Tibial nerve (tissue), 4 donors: ENCODE measurements at regions not wholly inside any gene's neighbourhood (a gene's known extent, or its start where the extent isn't known, plus 50 kb on each side); places are given as distances from the start of the nearest gene placed in this dataset.

Source experiments
- DNase-seq, 2 donors: peaks; one replicate each; pipeline ENCODE4 v3.0.0-alpha.2; 2019; ENCODE audit warnings: low spot score in 2 of 2
- H3K27ac ChIP-seq, 4 donors: fragments of 200-600 bp; sonication (generic) in 3 of 4; one replicate each; pipeline ENCODE4 v1.5.1; 2017 to 2019; ENCODE audit warnings: mild to moderate bottlenecking in 1 of 4
- H3K27me3 ChIP-seq, 2 donors: fragments of 200-600 bp; sonication (generic) in 1 of 2; one replicate each; pipeline versions ENCODE4 v1.5.1 to v1.6.0; 2017 to 2019
- H3K36me3 ChIP-seq, 3 donors: fragments of 200-600 bp; sonication (generic); one replicate each; pipeline ENCODE4 v1.5.1; 2018 to 2019
- H3K4me1 ChIP-seq, 4 donors: fragments of 200-600 bp; sonication (generic) in 3 of 4; one replicate each; pipeline ENCODE4 v1.5.1; 2017 to 2019
- H3K4me3 ChIP-seq, 4 donors: fragments of 200-600 bp; sonication (generic) in 3 of 4; one replicate each; pipeline ENCODE4 v1.5.1; 2017 to 2019; ENCODE audit warnings: mild to moderate bottlenecking in 1 of 4, moderate library complexity in 1 of 4
- H3K9me3 ChIP-seq, 4 donors: fragments of 200-600 bp; sonication (generic) in 3 of 4; one replicate each; pipeline ENCODE4 v1.5.1; 2017 to 2019
- CTCF ChIP-seq, 5 experiments: fragments of 200-600 bp in 3 of 5; fragments of 450-650 bp in 2 of 5; sonication (generic) in 3 of 5; IDR thresholded peaks; one replicate each; pipeline ENCODE4 v1.5.1; 2016 to 2019; ENCODE audit warnings: antibody characterized with exemption in 5 of 5, mild to moderate bottlenecking in 3 of 5, moderate library complexity in 2 of 5
- EP300 ChIP-seq, 2 donors: sonication (generic); formaldehyde crosslinking; IDR thresholded peaks; one replicate each; pipeline ENCODE4 v1.6.1; 2017; ENCODE audit warnings: antibody characterized with exemption in 2 of 2, mild to moderate bottlenecking in 1 of 2
- POLR2A ChIP-seq, 2 donors: fragments of 450-650 bp; IDR thresholded peaks; one replicate each; pipeline ENCODE4 v1.6.1; 2017; ENCODE audit warnings: antibody characterized with exemption in 2 of 2, mild to moderate bottlenecking in 2 of 2, moderate library complexity in 2 of 2
- WGBS, 2 donors: methylation state at CpG; one replicate each; pipeline ENCODE4 v1.1.5; 2018; 5-methylcytosine and 5-hydroxymethylcytosine counted together

GRCh38 chr4:128550060-128550459 is 259.4 kb upstream of the JADE1 start:
- TF ChIP-seq CTCF (IDR thresholded peaks at IDR 0.05) = no peak
- TF ChIP-seq POLR2A (IDR thresholded peaks at IDR 0.05) = no peak
- TF ChIP-seq EP300 (IDR thresholded peaks at IDR 0.05) = no peak

GRCh38 chr4:128549636-128550035 is 259.9 kb upstream of the JADE1 start:
- no peak for DNase-seq
- 97 to 100% methylated on average over 1 of the region's 1 CpG for WGBS, 2 donors
- no peaks in the 10 kb centered on the region for H3K36me3 ChIP-seq
- H3K27me3 ChIP-seq = no peaks in the 10 kb centered on the region
- no peak overlapping the region for H3K27ac ChIP-seq
- peaks cover 0 to 18% (median 4%) of the 10 kb centered on the region in 4 donors for H3K4me1 ChIP-seq
- TF ChIP-seq POLR2A (IDR thresholded peaks at IDR 0.05) (no peak), EP300 (IDR thresholded peaks at IDR 0.05) (no peak), CTCF (IDR thresholded peaks at IDR 0.05) (no peak)
- H3K4me3 ChIP-seq = no peak overlapping the region
- H3K9me3 ChIP-seq = peaks cover 0 to 6% (median 0%) of the 10 kb centered on the region in 4 donors

More at GRCh38 chr4:128550060-128550459, 259.4 kb upstream of the JADE1 start:
- Histone ChIP-seq H3K4me3 (no peak overlapping the region), H3K27me3 (no peaks in the 10 kb centered on the region), H3K27ac (no peak overlapping the region), H3K36me3 (no peaks in the 10 kb centered on the region), H3K9me3 (peaks cover 0 to 6% (median 0%) of the 10 kb centered on the region in 4 donors), H3K4me1 (peaks cover 0 to 19% (median 4%) of the 10 kb centered on the region in 4 donors)
- no peak for DNase-seq
- WGBS, 2 donors = 97% methylated on average over 5 of the region's 5 CpGs

- no peak overlapping the region for H3K27ac ChIP-seq
- no peak for DNase-seq
- H3K9me3 ChIP-seq = peaks cover 0 to 6% (median 0%) of the 10 kb centered on the region in 4 donors
- H3K27me3 ChIP-seq = no peaks in the 10 kb centered on the region
- no peaks in the 10 kb centered on the region for H3K36me3 ChIP-seq
- 94 to 96% methylated on average over 1 of the region's 1 CpG for WGBS, 2 donors
- no peak for TF ChIP-seq EP300 (IDR thresholded peaks at IDR 0.05)
- TF ChIP-seq CTCF (IDR thresholded peaks at IDR 0.05) = no peak
- no peak for TF ChIP-seq POLR2A (IDR thresholded peaks at IDR 0.05)
- H3K4me3 ChIP-seq = no peak overlapping the region
- peaks cover 0 to 6% (median 0%) of the 10 kb centered on the region in 4 donors for H3K4me1 ChIP-seq
Measured at GRCh38 chr4:128548381-128548780, 260.8 kb upstream of the PGRMC2 start.

- Histone ChIP-seq H3K27me3 (no peaks in the 10 kb centered on the region), H3K4me1 (no peaks in the 10 kb centered on the region), H3K27ac (no peak overlapping the region), H3K36me3 (no peaks in the 10 kb centered on the region), H3K9me3 (no peaks in the 10 kb centered on the region), H3K4me3 (no peak overlapping the region)
- TF ChIP-seq POLR2A (IDR thresholded peaks at IDR 0.05) (no peak), EP300 (IDR thresholded peaks at IDR 0.05) (no peak), CTCF (IDR thresholded peaks at IDR 0.05) (no peak)
- DNase-seq = no peak
- 90 to 91% methylated on average over 5 of the region's 5 CpGs for WGBS, 2 donors
Measured at GRCh38 chr4:128544272-128544671, 256.7 kb upstream of the PGRMC2 start.

- Histone ChIP-seq H3K27me3 (no peaks in the 10 kb centered on the region), H3K4me1 (no peaks in the 10 kb centered on the region), H3K4me3 (no peak overlapping the region), H3K9me3 (no peaks in the 10 kb centered on the region), H3K36me3 (no peaks in the 10 kb centered on the region), H3K27ac (no peak overlapping the region)
- 93% methylated on average over 6 of the region's 6 CpGs for WGBS, 2 donors
- no peak for DNase-seq
- no peak for TF ChIP-seq CTCF (IDR thresholded peaks at IDR 0.05)
- no peak for TF ChIP-seq EP300 (IDR thresholded peaks at IDR 0.05)
- TF ChIP-seq POLR2A (IDR thresholded peaks at IDR 0.05) = no peak
Measured at GRCh38 chr4:128543696-128544095, 256.1 kb upstream of the PGRMC2 start.
